CD1c-positive myeloid dendritic cell (primary cell): ENCODE measurements at regions not wholly inside any gene's neighbourhood (a gene's known extent, or its start where the extent isn't known, plus 50 kb on each side); places are given as distances from the start of the nearest gene placed in this dataset.
A peak's percentile ranks its signal among the peaks of the same experiment; 100 is the strongest.

Source experiments
- DNase-seq: peaks from one replicate; pipeline ENCODE4 v3.0.0-alpha.2; 2016; ENCODE audit errors: extremely low spot score

- DNase-seq = no peak
Measured at GRCh38 chr6:167049275-167049674, 50.1 kb downstream of the CEP43 start.

- no peak for DNase-seq
Measured at GRCh38 chr6:167050903-167051302, 51.7 kb downstream of the CEP43 start.

GRCh38 chr6:167053895-167054530 lies 54.8 kb downstream of the CEP43 start:
- no peak for DNase-seq

GRCh38 chr6:167054987-167055386 lies 55.8 kb downstream of the CEP43 start:
- no peak for DNase-seq

GRCh38 chr6:167056370-167056769 lies 57.2 kb downstream of the CEP43 start:
- peak; percentile 30 for DNase-seq

GRCh38 chr6:167058261-167058660 lies 59.1 kb downstream of the CEP43 start:
- no peak for DNase-seq
